Large intestine (tissue), 3 donors: ENCODE measurements at regions not wholly inside any gene's neighbourhood (a gene's known extent, or its start where the extent isn't known, plus 50 kb on each side); places are given as distances from the start of the nearest gene placed in this dataset.
A peak's percentile ranks its signal among the peaks of the same experiment; 100 is the strongest.

Experiments used
- DNase-seq, 2 donors: peaks; one replicate each; pipeline versions ENCODE4 v3.0.0 to v3.0.0-alpha.2; 2013
- H3K27ac ChIP-seq: one replicate; pipeline ENCODE4 v1.5.1; 2013; ENCODE audit warnings: low read length
- H3K27me3 ChIP-seq: 2 replicates; pipeline ENCODE4 v1.6.1; 2013; ENCODE audit warnings: low read length; ENCODE audit not compliant: control insufficient read depth, insufficient read depth
- H3K36me3 ChIP-seq: 2 replicates; pipeline ENCODE4 v1.6.1; 2013; ENCODE audit warnings: low read length; ENCODE audit not compliant: control insufficient read depth, insufficient read depth
- H3K4me1 ChIP-seq: one replicate; pipeline ENCODE4 v1.6.1; 2013; ENCODE audit warnings: low read length; ENCODE audit not compliant: control insufficient read depth, insufficient read depth
- H3K4me3 ChIP-seq: one replicate; pipeline ENCODE4 v1.5.1; 2013; ENCODE audit warnings: low read length
- H3K9me3 ChIP-seq: one replicate; pipeline ENCODE4 v1.6.1; 2013; ENCODE audit warnings: mild to moderate bottlenecking, low read depth, low read length, moderate library complexity; ENCODE audit not compliant: control insufficient read depth
- WGBS: methylation state at CpG from one replicate; pipeline ENCODE4 v1.1.5; 2013; ENCODE audit warnings: low lambda C conversion rate; ENCODE audit not compliant: insufficient coverage; 5-methylcytosine and 5-hydroxymethylcytosine counted together

GRCh38 chr5:77569409-77569808 is 69.1 kb downstream of the OTP start:
- 71% methylated on average over 1 of the region's 2 CpGs for WGBS

GRCh38 chr5:77568555-77568954 is 70.0 kb downstream of the OTP start:
- no peaks in the 10 kb centered on the region for H3K36me3 ChIP-seq

More at GRCh38 chr5:77569409-77569808, 69.1 kb downstream of the OTP start:
- DNase-seq = no peak
- no peaks in the 10 kb centered on the region for H3K9me3 ChIP-seq
- H3K36me3 ChIP-seq = no peaks in the 10 kb centered on the region
- peaks cover 19% of the 10 kb centered on the region for H3K27me3 ChIP-seq
- H3K4me3 ChIP-seq = no peak overlapping the region
- H3K4me1 ChIP-seq = no peaks in the 10 kb centered on the region
- no peak overlapping the region for H3K27ac ChIP-seq

GRCh38 chr5:77568082-77568481 is 70.4 kb downstream of the OTP start:
- no CpG with 5 or more reads among the region's 2 CpGs for WGBS
- Histone ChIP-seq H3K27me3 (peaks cover 15% of the 10 kb centered on the region), H3K27ac (no peak overlapping the region)

More at GRCh38 chr5:77568555-77568954, 70.0 kb downstream of the OTP start:
- H3K9me3 ChIP-seq = no peaks in the 10 kb centered on the region
- H3K27me3 ChIP-seq = peaks cover 17% of the 10 kb centered on the region
- no CpG with 5 or more reads among the region's 3 CpGs for WGBS
- H3K4me3 ChIP-seq = no peak overlapping the region
- no peaks in the 10 kb centered on the region for H3K4me1 ChIP-seq
- H3K27ac ChIP-seq = no peak overlapping the region
- DNase-seq = no peak

GRCh38 chr5:77563475-77563874 is 71.4 kb upstream of the WDR41 start:
- no CpG with 5 or more reads among the region's 3 CpGs for WGBS
- H3K27ac ChIP-seq = no peak overlapping the region
- DNase-seq = no peak
- H3K4me1 ChIP-seq = no peaks in the 10 kb centered on the region
- no peaks in the 10 kb centered on the region for H3K9me3 ChIP-seq
- peaks cover 8% of the 10 kb centered on the region for H3K27me3 ChIP-seq
- H3K36me3 ChIP-seq = no peaks in the 10 kb centered on the region
- no peak overlapping the region for H3K4me3 ChIP-seq

More at GRCh38 chr5:77568082-77568481, 70.4 kb downstream of the OTP start:
- H3K4me1 ChIP-seq = no peaks in the 10 kb centered on the region
- no peaks in the 10 kb centered on the region for H3K36me3 ChIP-seq
- no peak for DNase-seq
- H3K9me3 ChIP-seq = no peaks in the 10 kb centered on the region
- no peak overlapping the region for H3K4me3 ChIP-seq

GRCh38 chr5:77561965-77562364 is 69.8 kb upstream of the WDR41 start:
- WGBS = no CpG with 5 or more reads among the region's 3 CpGs
- no peak for DNase-seq
- Histone ChIP-seq H3K27ac (no peak overlapping the region), H3K4me3 (no peak overlapping the region), H3K9me3 (no peaks in the 10 kb centered on the region), H3K36me3 (no peaks in the 10 kb centered on the region), H3K27me3 (peaks cover 8% of the 10 kb centered on the region), H3K4me1 (no peaks in the 10 kb centered on the region)

GRCh38 chr5:77560677-77561263 is 68.7 kb upstream of the WDR41 start:
- no CpG with 5 or more reads among the region's 1 CpG for WGBS
- Histone ChIP-seq H3K4me3 (no peak overlapping the region), H3K36me3 (no peaks in the 10 kb centered on the region), H3K27me3 (peaks cover 7% of the 10 kb centered on the region), H3K27ac (no peak overlapping the region), H3K9me3 (no peaks in the 10 kb centered on the region), H3K4me1 (no peaks in the 10 kb centered on the region)
- peak; percentile 12 to 32 for DNase-seq

GRCh38 chr5:77558266-77558665 is 66.2 kb upstream of the WDR41 start:
- no peaks in the 10 kb centered on the region for H3K9me3 ChIP-seq
- DNase-seq = no peak
- WGBS = no CpG with 5 or more reads among the region's 5 CpGs
- no peak overlapping the region for H3K27ac ChIP-seq
- H3K4me1 ChIP-seq = no peaks in the 10 kb centered on the region
- H3K27me3 ChIP-seq = peaks cover 5% of the 10 kb centered on the region
- H3K4me3 ChIP-seq = no peak overlapping the region
- no peaks in the 10 kb centered on the region for H3K36me3 ChIP-seq

- no peaks in the 10 kb centered on the region for H3K4me1 ChIP-seq
- no peaks in the 10 kb centered on the region for H3K9me3 ChIP-seq
- H3K36me3 ChIP-seq = no peaks in the 10 kb centered on the region
- H3K27ac ChIP-seq = no peak overlapping the region
- DNase-seq = no peak
- 100% methylated on average over 1 of the region's 1 CpG for WGBS
- H3K4me3 ChIP-seq = no peak overlapping the region
- H3K27me3 ChIP-seq = no peaks in the 10 kb centered on the region
These were observed 58.3 kb upstream of the WDR41 start for GRCh38 chr5:77550406-77550805.

GRCh38 chr5:77545285-77545684 is 53.2 kb upstream of the WDR41 start:
- H3K4me1 ChIP-seq = no peaks in the 10 kb centered on the region
- no peak overlapping the region for H3K27ac ChIP-seq
- no peak for DNase-seq
- no peak overlapping the region for H3K4me3 ChIP-seq
- H3K27me3 ChIP-seq = no peaks in the 10 kb centered on the region
- H3K36me3 ChIP-seq = no peaks in the 10 kb centered on the region
- no peaks in the 10 kb centered on the region for H3K9me3 ChIP-seq
- WGBS = 100% methylated on average over 1 of the region's 12 CpGs
